Gastrocnemius medialis (tissue), 4 donors: ENCODE measurements at regions not wholly inside any gene's neighbourhood (a gene's known extent, or its start where the extent isn't known, plus 50 kb on each side); places are given as distances from the start of the nearest gene placed in this dataset.

ENCODE experiments used
- POLR2A ChIP-seq, 2 donors: fragments of 450-650 bp; IDR thresholded peaks; one replicate each; pipeline ENCODE4 v1.6.1; 2017; ENCODE audit warnings: antibody characterized with exemption in 2 of 2, mild to moderate bottlenecking in 2 of 2, moderate library complexity in 2 of 2
- TF ChIP-seq, protein P1 (sequence below), 5 experiments: fragments of 450-650 bp in 3 of 5; fragments of 200-600 bp in 2 of 5; sonication (generic) in 2 of 5; IDR thresholded peaks in 4 of 5; conservative IDR thresholded peaks in 1 of 5; 1 replicate in 4 of 5; 2 replicates in 1 of 5; pipeline ENCODE4 v1.5.1; 2016 to 2019; ENCODE audit warnings: antibody characterized with exemption in 5 of 5, mild to moderate bottlenecking in 3 of 5, moderate library complexity in 3 of 5

DNA sequence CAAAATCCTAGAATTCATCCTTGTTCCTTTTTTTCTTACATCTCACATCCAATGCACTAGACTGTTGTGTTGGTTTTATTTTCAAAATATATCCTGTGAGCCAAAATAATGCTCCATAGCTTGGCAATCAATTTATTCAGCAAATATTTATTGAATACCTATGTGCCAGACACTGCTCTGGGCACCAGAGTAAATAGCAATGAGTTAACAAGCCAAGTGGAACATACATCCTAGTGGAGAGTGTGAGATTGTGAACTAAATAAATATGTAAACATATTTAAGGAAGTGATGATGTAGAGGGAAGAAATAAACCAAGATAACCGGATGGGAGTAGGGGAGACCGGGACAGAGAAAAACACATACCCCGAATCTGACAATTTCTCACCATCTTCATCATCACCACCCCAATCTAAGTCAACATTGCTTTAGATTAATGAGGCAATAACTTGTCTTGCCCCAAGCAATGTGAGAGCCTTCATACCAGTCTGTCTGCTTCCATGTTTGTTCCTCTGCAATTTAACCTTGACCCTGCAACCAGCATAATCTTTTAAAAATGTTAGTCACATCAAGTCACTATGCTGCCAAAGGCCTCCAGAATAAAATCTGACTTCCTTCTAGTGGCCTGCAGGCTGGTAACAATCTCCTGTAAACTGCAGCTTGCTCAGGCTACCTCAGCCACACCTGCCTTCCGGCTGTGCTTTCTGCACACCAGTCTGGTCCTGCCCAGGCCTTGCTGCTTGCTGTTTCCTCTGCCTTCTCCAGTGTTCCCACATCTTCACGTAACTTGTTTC lies 199.2 kb downstream of the DLEU7 start:
- TF ChIP-seq, protein P1, sequence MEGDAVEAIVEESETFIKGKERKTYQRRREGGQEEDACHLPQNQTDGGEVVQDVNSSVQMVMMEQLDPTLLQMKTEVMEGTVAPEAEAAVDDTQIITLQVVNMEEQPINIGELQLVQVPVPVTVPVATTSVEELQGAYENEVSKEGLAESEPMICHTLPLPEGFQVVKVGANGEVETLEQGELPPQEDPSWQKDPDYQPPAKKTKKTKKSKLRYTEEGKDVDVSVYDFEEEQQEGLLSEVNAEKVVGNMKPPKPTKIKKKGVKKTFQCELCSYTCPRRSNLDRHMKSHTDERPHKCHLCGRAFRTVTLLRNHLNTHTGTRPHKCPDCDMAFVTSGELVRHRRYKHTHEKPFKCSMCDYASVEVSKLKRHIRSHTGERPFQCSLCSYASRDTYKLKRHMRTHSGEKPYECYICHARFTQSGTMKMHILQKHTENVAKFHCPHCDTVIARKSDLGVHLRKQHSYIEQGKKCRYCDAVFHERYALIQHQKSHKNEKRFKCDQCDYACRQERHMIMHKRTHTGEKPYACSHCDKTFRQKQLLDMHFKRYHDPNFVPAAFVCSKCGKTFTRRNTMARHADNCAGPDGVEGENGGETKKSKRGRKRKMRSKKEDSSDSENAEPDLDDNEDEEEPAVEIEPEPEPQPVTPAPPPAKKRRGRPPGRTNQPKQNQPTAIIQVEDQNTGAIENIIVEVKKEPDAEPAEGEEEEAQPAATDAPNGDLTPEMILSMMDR (IDR thresholded peaks at IDR 0.05 in 4 of 5, conservative IDR thresholded peaks at IDR 0.05 in 1 of 5), result no peak
- TF ChIP-seq POLR2A (IDR thresholded peaks at IDR 0.05), result no peak
